Right lobe of liver (tissue), 4 donors: ENCODE measurements at regions not wholly inside any gene's neighbourhood (a gene's known extent, or its start where the extent isn't known, plus 50 kb on each side); places are given as distances from the start of the nearest gene placed in this dataset.
"Not testable (repeated sequence)": the region's sequence is repeated elsewhere in the genome, so short reads cannot be mapped to it uniquely, and the experiment has no call there.

Experiments used
- CTCF ChIP-seq, 4 donors: fragments of 200-600 bp in 3 of 4; fragments of 450-650 bp in 1 of 4; IDR thresholded peaks; one replicate each; pipeline versions ENCODE4 v1.5.1 to v1.8.0; 2016 to 2022; ENCODE audit warnings: antibody characterized with exemption in 4 of 4, mild to moderate bottlenecking in 2 of 4
- POLR2A ChIP-seq: fragments of 450-650 bp; IDR thresholded peaks from one replicate; pipeline ENCODE4 v1.6.1; 2017; ENCODE audit warnings: antibody characterized with exemption, mild to moderate bottlenecking
- donor health status: DM: no; HTN: no; CAD: no.
- donor health status: DM: no; HTN: no; CAD: no.
- donor health status: DM: no; HTN: yes; CAD: no.

DNA sequence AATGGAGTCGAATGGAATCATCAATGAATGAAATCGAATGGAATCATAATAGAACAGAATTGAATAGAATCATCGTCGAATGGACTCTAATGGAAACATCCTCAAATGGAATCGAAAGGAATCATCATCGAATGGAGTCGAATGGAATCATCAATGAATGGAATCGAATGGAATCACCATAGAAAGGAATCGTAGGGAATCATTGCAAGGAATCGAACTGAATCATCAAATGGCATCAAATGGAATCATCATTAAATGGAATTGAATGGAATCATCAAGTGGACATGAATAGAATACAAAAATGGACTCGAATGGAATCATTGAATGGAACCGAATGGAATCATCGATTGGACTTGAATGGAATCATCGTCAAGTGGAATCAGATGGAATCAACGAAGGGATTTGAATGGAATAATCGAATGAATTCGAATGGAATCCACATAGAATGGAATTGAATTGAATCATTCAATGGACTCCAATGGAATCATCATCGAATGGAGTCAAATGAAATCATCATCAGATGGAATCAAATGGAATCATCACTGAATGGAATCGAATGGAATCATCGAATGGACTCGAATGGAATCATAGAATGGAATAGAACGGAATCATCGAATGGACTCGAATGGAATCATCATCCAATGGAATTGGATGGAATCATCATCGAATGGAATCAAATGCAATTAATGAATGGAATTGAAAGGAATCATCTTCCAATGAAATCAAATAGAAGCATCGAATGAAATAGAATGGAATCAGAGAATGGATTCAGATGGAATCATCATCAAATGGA, 228.1 kb downstream of the SHCBP1 start:
- not testable (repeated sequence) for TF ChIP-seq CTCF (IDR thresholded peaks at IDR 0.05); POLR2A
